ENCODE measurements at regions not wholly inside any gene's neighbourhood (a gene's known extent, or its start where the extent isn't known, plus 50 kb on each side); places are given as distances from the start of the nearest gene placed in this dataset.

GRCh38 chr20:5665417-5665816 is 54.6 kb upstream of the GPCPD1 start:
- TF ChIP-seq, protein P1, sequence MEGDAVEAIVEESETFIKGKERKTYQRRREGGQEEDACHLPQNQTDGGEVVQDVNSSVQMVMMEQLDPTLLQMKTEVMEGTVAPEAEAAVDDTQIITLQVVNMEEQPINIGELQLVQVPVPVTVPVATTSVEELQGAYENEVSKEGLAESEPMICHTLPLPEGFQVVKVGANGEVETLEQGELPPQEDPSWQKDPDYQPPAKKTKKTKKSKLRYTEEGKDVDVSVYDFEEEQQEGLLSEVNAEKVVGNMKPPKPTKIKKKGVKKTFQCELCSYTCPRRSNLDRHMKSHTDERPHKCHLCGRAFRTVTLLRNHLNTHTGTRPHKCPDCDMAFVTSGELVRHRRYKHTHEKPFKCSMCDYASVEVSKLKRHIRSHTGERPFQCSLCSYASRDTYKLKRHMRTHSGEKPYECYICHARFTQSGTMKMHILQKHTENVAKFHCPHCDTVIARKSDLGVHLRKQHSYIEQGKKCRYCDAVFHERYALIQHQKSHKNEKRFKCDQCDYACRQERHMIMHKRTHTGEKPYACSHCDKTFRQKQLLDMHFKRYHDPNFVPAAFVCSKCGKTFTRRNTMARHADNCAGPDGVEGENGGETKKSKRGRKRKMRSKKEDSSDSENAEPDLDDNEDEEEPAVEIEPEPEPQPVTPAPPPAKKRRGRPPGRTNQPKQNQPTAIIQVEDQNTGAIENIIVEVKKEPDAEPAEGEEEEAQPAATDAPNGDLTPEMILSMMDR (IDR thresholded peaks at IDR 0.05), result no peak
- TF ChIP-seq POLR2A (IDR thresholded peaks at IDR 0.05), result no peak

All from adrenal gland (tissue), 5 donors.